Left colon (tissue), 2 donors: ENCODE measurements at regions not wholly inside any gene's neighbourhood (a gene's known extent, or its start where the extent isn't known, plus 50 kb on each side); places are given as distances from the start of the nearest gene placed in this dataset.

ENCODE experiments used
- ATAC-seq: fragments of 200-7000 bp; cut with Tn5 transposase; one replicate; pipeline ENCODE4 v1.9.1; 2020; ENCODE audit warnings: mild to moderate bottlenecking, moderate library complexity
- DNase-seq, 2 donors: peaks; one replicate each; pipeline ENCODE4 v3.0.0-alpha.2; 2020
- intact Hi-C, 2 donors: fragments of 100-400 bp; cut with DNase I in 1 of 2; cut with micrococcal nuclease in 1 of 2; formaldehyde crosslinking; loops; one replicate each; pipeline versions ENCODE4 v1.11.2 to v1.14.0; 2022; cut with DNase I, micrococcal nuclease
- donor health status: DM: no; HTN: no; CAD: no.
- donor health status: DM: yes; HTN: yes; CAD: no.

- no peak for DNase-seq
- ATAC-seq = no peak
- intact Hi-C loops = no loop called here
Observed at GRCh38 chr21:27246741-27247140, 279.9 kb upstream of the ADAMTS5 start.

GRCh38 chr21:27244776-27245175, 277.9 kb upstream of the ADAMTS5 start:
- intact Hi-C loops = no loop called here
- DNase-seq (no peak), ATAC-seq (no peak)

GRCh38 chr21:27244352-27244751, 277.5 kb upstream of the ADAMTS5 start:
- DNase-seq (no peak), ATAC-seq (no peak)
- intact Hi-C loops = no loop called here

- ATAC-seq (no peak), DNase-seq (no peak)
- intact Hi-C loops = no loop called here
Observed at GRCh38 chr21:27240839-27241238, 274.0 kb upstream of the ADAMTS5 start.

GRCh38 chr21:27233514-27234115, 266.7 kb upstream of the ADAMTS5 start:
- ATAC-seq (no peak), DNase-seq (no peak)
- intact Hi-C loops = no loop called here

GRCh38 chr21:27225940-27226339, 259.1 kb upstream of the ADAMTS5 start:
- intact Hi-C loops = no loop called here
- DNase-seq (no peak), ATAC-seq (no peak)

- DNase-seq (no peak), ATAC-seq (no peak)
- intact Hi-C loops = no loop called here
Observed at GRCh38 chr21:27225151-27225550, 258.3 kb upstream of the ADAMTS5 start.

GRCh38 chr21:27224169-27224568, 257.3 kb upstream of the ADAMTS5 start:
- no peak for ATAC-seq
- no peak for DNase-seq
- intact Hi-C loops = no loop called here

- intact Hi-C loops = no loop called here
- ATAC-seq = no peak
- DNase-seq = no peak
Observed at GRCh38 chr21:27221077-27221476, 254.2 kb upstream of the ADAMTS5 start.

- DNase-seq (no peak), ATAC-seq (no peak)
- intact Hi-C loops = no loop called here
Observed at GRCh38 chr21:27220416-27220815, 253.5 kb upstream of the ADAMTS5 start.

- intact Hi-C loops = no loop called here
- no peak for DNase-seq
- no peak for ATAC-seq
Observed at GRCh38 chr21:27219068-27219467, 252.2 kb upstream of the ADAMTS5 start.

GRCh38 chr21:27213303-27213702, 246.4 kb upstream of the ADAMTS5 start:
- DNase-seq (no peak), ATAC-seq (no peak)
- intact Hi-C loops = no loop called here

- no peak for DNase-seq
- no peak for ATAC-seq
- intact Hi-C loops = no loop called here
Observed at GRCh38 chr21:27212441-27212840, 245.6 kb upstream of the ADAMTS5 start.

GRCh38 chr21:27209546-27209945, 242.7 kb upstream of the ADAMTS5 start:
- DNase-seq = no peak
- ATAC-seq = no peak
- intact Hi-C loops = no loop called here

- intact Hi-C loops = no loop called here
- no peak for ATAC-seq
- no peak for DNase-seq
Observed at GRCh38 chr21:27206368-27206982, 239.6 kb upstream of the ADAMTS5 start.

- ATAC-seq (no peak), DNase-seq (no peak)
- intact Hi-C loops = no loop called here
Observed at GRCh38 chr21:27202301-27202700, 235.4 kb upstream of the ADAMTS5 start.

- ATAC-seq = no peak
- intact Hi-C loops = no loop called here
Observed at GRCh38 chr21:27201197-27201596, 234.3 kb upstream of the ADAMTS5 start.

GRCh38 chr21:27196651-27197050, 229.8 kb upstream of the ADAMTS5 start:
- DNase-seq (no peak), ATAC-seq (no peak)
- intact Hi-C loops = no loop called here

More at GRCh38 chr21:27201197-27201596, 234.3 kb upstream of the ADAMTS5 start:
- no peak for DNase-seq

GRCh38 chr21:27192281-27192949, 225.5 kb upstream of the ADAMTS5 start:
- DNase-seq = no peak
- ATAC-seq = no peak
- intact Hi-C loops = no loop called here

- no peak for DNase-seq
- no peak for ATAC-seq
- intact Hi-C loops = no loop called here
Observed at GRCh38 chr21:27190601-27191000, 223.7 kb upstream of the ADAMTS5 start.

- DNase-seq (no peak), ATAC-seq (no peak)
- intact Hi-C loops = no loop called here
Observed at GRCh38 chr21:27189870-27190269, 223.0 kb upstream of the ADAMTS5 start.
